Smooth muscle cell of the brain vasculature (primary cell): ENCODE measurements at regions not wholly inside any gene's neighbourhood (a gene's known extent, or its start where the extent isn't known, plus 50 kb on each side); places are given as distances from the start of the nearest gene placed in this dataset.
"Not testable (repeated sequence)": the region's sequence is repeated elsewhere in the genome, so short reads cannot be mapped to it uniquely, and the experiment has no call there.

Experiments
- DNase-seq: peaks from one replicate; pipeline ENCODE4 v3.0.0-alpha.2; 2012; ENCODE audit warnings: low read depth, low spot score

DNA sequence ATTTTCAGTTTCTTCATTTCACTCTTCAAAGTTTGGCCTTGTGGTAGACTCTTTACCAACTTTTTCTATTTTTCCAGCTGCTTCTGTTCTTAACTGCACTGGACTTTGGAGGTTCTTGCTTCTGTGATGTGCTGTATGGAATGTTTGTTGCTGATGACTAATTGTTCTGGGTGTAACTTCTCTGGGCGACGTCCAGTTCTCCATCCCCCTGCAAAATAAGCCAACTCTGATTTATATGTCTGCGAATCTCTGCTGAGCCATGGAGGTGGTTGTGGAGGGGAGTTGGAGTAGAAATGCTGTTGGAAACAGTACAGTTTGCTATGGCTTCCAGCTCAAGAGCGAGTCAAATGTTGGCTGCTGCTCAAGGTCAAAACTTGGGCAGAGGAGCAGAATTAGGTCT lies 113.9 kb upstream of the DYRK2 start:
- peak; percentile 17 for DNase-seq

DNA sequence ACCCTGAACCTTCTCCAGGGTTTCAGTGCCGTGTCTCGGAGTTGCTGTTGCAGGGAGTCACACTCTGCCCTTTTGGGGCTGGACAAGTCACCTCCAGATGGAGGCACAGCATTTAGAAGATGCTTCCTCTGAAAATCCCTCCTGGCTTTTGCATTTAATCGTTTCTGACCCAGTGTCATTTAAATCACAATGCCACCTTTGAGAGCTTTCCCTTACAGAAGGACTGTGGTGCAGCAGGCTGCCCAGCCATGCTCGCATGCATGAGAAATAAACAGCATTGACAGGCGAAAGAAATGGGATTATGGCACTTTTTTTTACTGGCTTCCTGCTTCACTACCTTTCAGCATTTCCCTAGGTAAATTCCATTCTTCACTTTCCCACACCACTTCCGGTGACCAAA lies 113.4 kb upstream of the DYRK2 start:
- no peak for DNase-seq

DNA sequence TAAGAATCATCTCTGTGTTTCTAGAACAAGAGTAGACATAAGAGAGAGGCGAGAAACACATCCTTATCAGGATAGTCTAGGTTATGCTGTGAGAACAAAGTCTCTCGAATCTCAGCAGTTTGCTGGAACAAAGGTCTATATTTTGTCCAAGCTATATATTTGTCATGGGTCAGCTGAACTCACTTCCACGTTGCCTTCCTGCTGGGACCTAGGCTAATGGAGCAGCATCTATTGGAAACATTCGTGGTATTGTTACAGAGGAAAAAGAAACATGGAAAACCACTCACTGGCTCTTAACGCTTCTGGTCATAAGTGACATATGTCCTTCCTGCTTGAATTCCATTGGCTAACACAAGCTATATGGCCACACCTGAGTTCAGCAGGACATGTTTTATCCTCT lies 112.6 kb upstream of the DYRK2 start:
- no peak for DNase-seq

DNA sequence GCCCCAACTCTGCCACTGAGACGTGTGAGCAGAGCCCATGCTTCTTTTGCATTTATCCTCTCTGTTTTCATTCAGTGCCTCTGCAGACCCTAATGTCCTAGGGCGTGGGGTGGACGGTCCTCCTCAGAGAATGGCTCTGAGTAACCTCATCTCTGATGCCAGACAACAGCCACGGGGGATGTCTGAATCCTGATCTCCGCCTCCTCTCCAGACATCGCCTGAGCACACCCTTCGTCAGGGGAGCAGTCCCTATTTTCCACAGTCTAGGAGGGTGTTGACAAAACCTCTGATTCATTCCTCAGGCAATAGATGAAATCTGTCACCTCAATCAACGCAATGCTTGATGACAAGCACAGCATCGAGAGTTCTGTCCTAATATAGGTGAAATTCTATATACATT lies 109.2 kb upstream of the DYRK2 start:
- DNase-seq, result no peak

DNA sequence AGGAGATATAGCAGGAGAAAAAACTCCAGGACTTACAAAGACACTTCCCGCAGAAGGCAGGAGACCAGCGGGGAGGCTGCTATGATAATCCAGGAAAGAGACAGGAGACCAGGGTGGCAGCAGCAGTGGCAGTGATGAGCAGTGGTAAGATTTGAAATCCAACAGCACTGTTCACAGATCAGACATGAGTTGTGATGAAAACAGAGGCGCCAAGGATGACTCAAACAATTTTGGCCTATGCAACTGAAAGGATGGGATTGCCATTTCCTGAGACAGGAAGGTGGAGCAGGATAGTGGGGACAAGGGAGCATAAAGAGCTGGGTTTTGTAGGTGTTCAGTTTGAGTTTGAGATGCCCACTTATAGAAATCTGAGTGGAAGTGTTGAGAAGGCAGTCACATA lies 108.6 kb upstream of the DYRK2 start:
- no peak for DNase-seq

DNA sequence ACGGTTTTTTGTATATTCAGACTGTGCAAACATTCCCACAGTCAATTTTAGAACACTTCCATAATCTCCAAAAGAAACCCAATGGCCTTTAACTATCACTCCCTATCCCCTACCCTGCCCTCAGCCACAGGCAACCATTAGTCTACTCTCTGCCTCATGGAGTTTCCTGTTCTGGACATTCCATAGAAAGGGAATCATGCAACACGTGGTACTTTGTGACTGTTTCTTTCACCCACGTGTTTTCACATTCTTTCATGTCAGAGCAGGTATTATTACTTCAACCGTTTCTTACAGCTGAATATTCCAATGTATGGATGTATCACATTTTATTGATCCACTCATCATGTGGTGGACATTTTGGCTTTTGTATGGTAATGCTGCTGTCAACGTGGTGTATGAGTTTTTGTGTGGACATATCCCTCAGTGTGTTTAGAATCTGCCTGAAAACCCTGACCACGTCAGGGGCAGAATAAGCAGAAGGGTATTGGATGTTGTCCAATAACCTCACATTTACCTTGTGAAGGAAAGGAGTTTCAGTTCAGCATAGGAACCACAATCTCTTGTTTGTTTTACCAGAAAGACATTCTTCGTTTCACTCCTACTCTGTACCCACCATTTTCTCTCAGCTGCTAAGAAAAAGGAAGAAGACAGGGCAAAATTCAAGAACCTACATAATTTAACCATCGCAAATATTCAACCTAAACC lies 107.5 kb upstream of the DYRK2 start:
- no peak for DNase-seq

DNA sequence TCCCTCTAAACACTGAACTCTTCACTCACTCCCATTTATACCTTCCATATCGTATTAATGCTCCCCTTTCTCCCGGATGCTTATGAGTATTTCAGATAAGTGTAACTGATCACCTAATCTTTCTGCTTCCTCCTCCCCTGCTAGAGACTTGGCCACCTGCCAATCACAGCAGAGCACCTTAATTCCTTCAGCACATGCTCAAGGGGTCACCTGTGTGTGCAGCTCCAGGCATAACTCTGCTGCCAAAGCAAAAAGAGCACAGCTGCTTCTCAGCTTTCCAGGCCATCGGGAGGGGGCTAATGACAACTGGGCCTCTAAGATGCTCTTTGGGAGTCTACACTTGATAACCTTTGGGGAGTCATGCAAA lies 106.9 kb upstream of the DYRK2 start:
- no peak for DNase-seq

DNA sequence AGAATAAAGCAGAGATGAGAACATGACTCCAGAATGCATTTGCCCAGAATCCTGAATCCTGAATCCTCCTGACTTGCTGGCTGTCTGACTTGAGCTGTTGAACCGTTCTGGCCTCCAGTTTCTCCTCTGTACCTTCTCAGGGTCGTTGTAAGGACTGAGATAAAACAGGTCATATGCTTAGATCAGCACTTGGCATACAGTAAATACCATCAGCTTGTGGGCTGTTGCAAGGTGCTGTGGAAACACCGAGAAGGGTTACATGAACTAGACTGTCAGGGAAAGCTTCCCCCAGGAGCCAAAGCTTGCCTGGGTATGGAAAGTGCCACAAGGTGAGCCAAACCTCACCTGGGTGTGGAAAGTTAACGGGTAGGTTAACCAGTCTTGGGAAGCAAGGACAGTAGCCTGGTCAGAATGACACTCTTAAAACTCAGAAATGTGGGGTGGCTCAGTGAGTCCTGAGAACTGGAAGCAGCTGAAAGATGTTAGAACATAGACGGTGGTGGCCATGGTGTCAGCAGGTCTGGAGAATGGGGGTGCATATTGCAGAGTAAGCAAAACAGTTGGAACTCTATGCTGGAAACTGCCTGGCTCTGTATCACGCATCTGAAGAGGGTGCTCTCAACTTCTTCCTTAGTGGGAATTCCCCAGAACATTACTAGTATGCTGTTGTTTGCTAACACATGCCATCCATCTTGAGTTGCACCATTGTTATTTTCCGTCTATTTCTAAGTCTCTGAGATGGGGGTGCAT lies 105.3 kb upstream of the DYRK2 start:
- no peak for DNase-seq

DNA sequence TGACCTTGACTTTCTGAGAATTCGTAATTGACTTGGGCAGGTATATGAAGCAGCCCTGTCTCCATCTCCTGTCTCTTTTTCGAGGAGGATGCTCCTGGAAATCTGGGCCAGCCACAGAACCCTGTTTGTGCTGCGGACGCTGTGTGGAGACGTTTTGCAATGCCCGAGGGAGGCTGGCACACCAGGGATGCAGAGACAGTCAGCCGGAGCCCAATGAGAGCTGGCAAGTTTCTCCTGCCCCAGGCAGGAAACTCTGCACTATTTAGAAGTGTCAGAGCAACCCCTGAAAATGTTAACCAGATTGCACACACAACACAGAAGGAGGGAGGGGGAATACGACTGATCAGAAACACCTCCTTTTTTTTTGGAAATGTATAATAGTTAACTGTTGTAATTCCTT lies 103.2 kb upstream of the DYRK2 start:
- no peak for DNase-seq

DNA sequence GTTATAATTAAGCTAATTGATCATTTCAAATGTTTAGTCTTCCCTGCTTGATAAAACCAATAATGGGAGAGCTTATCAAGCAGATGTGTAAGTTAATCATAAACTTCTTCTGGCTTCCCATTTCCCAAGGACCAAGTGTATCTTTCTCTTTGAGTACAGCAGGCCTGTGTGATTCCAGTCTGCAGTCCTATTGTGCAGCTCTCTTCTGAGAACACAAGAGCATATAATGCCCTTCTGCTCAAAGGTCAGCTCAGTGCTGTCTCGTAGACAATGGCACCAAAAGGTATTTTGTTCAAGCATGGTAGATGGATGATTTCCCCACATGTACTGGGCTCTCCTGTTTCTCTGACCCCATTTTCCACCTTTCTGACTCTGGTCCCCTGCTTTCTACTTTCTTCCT lies 101.8 kb upstream of the DYRK2 start:
- no peak for DNase-seq

DNA sequence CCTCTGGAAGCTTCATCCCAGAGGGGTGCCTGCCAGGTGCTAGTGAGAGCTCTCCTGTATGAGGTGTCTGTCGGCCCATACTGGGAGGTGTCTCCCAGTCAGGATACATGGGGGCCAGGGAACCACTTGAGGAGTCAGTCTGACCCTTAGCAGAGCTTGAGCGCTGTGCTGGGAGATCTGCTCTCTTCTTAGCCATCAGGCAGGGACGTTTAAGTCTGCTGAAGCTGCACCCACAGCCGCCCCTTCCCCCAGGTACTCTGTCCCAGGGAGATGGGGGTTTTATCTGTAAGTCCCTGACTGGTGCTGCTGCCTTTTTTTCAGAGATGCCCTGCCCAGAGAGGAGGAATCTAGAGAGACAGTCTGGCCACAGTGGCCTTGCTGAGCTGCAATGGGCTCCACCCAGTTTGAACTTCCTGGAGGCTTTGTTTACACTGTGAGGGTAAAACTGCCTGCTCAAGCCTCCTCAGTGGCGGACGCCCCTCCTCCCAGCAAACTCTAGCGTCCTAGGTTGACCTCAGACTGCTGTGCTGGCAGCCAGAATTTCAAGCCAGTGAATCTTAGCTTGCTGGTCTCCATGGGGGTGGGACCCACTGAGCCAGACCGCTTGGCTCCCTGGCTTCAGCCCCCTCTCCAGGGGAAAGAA lies 93.3 kb upstream of the DYRK2 start:
- DNase-seq, result not testable (repeated sequence)

DNA sequence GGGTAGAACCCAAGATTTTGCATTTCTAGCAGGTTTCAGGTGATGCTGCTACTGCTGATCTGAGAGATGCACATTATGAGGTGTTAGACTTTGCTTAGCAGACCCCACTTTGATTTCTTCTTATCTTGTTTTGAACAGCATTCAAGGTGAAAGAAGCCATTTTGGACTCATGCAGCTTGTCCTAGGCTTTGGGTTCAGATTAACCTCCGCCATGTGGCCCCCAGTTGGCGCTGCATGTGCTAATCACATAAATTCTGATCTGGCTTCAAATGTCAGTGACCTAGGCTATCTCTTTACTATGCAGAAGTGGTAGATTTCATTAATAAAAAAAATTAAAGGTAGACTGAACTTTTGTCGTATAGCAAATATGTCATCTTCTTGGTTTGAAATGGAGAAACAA lies 89.8 kb upstream of the DYRK2 start:
- no peak for DNase-seq

DNA sequence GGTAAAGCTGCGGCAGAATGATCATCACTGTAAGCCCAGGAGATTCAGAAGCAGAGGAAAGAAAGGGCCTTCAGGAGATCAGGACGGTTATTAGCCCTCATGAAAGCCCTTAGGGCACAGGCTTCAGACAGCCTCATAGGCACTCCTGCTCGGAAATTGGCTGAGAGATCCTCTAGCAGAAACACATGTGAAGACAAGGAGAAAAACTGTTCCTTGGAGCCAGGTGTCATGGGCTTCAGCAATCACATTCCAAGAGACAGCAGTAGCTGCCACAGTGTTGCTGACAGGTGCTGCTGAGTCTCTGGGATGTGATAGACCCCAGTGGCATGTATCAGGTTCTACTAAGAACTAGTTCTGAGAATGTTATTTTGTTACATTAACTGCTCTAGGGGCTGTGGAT lies 88.8 kb upstream of the DYRK2 start:
- no peak for DNase-seq

DNA sequence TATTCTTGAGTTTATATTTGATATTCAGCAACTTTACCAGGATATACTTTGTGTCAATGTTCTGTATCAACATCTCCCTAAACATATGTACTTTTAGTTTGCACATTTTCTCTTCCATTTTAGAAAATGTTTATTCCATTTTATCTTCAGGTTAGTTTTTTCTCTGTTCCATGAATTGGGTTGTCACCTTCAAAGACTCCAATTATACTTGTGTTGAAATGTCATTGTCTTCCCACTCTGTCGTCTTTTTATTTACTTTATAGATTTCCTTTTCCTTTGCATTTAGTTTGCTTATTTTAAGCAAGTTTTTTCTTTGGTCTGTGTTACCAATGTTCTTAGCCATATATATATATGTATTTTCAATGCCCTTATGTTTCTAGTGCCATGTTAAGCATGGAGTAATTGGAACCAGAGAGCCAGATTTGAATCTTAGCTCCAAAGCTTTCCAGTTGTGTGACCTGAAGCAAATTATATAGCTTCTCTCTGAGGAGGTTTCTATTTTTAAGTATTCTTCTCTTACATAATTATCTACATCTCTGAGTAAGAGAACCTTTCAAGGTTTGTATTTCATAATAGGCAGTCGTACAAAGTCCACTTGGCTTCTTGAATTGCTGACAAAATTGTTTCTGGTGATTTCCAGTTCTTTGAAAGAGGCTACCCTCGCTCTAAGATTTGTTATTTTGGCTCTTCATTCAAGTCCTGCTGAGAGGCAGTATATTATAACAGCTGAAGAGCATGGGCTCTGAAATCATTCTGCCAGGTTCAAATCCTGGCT lies 85.8 kb upstream of the DYRK2 start:
- no peak for DNase-seq

DNA sequence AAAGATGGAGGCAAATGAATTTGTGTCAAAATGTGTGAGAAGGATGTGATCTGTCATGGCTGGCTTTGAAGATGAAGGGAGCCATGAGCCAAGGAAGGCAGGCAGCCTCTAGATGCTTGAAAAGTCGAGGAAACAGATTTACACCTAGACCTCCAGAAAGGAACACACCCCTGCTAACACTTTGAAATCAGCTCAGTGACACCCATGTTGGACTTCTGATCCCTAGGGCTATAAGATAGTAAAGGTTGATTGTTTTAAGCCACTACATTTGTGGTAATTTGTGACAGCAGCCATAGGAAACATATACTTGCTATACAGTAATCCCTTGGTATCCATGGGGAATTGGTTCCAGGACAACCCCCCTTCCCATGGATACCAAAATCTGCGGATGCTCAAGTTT lies 80.5 kb upstream of the DYRK2 start:
- no peak for DNase-seq

DNA sequence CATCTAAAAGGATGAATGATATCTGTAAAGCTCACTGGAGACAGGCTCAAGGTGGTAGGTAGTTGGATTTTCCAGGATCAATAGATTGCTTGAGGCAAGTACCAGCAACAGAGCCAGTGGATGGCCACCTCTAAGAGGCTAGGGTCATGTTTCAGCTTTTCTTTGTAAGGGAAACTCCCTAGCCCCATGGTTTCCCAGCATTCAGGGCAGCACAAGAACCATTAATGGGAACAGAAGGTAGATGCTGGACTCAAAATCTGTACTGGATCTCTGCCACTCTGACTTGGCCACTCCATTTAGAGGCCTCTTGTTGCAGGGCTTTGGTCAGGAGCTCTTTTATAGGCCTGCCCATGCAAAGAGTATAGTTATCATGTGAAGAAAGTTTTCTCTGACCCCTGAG lies 76.1 kb upstream of the DYRK2 start:
- no peak for DNase-seq

DNA sequence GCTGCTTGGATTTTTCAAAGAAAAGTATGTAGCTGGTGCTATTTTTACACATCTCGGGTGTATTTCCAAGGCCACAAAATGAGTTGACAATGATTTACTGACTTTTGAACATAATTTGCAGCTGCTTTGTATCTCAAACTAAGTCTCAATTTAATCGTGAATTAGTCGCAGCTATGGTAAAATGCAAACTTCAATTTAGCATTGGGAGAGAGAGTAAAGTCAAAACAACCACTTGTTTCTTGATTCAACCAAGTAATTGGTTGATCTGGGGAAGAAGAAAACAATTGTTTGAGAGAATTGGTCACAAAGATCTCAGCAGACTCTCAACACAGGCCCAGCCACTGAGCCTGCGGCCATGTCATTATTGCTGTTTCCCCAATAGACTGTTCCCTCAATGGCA lies 75.0 kb upstream of the DYRK2 start:
- no peak for DNase-seq

DNA sequence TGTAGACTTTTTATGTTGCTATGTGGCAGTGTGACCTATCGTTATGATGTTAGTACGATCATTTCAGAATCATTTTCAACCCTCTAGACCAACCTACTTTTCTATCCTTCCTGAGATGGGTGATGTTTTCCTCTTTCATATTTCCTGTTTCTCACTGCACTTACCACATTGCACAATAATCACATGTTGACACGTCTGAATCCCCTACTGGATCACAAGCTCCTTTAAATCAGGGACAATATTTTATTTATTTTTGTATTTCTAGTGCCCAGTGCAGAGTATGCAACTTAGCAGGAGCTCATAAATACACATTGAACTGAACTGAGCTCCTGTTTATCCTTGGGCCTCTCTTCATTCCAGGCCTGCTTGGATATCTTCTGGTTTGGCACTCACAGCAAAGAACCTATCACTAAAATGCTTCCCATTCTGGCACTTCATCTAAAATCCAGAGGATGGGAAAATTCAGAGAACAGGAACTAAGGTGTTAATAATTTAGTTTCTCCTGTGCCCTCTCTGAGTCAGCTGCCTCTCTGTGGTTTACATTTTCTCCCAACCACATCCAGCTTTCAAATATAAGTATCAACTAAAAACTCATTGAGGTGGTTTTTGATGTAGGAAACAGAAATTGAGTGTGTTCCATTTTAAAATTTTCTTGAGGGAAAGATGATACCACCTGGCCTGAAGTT lies 69.4 kb upstream of the DYRK2 start:
- no peak for DNase-seq

DNA sequence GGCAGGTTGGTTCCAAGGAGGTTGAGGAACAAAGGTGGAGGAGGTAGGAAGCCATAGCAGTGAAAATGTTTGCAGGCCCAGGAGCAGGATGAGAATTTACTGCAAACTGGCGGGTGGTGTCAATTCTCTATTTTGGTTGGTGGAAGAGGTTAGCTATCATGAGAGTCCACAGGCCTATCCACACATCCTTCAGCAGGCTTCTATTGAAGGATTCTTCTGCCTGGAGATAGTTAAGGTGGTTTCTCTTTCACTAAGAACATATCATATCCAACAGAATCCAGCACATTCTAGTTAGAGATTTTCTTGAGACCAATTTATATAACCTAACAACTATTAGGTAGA lies 68.9 kb upstream of the DYRK2 start:
- DNase-seq, result no peak

DNA sequence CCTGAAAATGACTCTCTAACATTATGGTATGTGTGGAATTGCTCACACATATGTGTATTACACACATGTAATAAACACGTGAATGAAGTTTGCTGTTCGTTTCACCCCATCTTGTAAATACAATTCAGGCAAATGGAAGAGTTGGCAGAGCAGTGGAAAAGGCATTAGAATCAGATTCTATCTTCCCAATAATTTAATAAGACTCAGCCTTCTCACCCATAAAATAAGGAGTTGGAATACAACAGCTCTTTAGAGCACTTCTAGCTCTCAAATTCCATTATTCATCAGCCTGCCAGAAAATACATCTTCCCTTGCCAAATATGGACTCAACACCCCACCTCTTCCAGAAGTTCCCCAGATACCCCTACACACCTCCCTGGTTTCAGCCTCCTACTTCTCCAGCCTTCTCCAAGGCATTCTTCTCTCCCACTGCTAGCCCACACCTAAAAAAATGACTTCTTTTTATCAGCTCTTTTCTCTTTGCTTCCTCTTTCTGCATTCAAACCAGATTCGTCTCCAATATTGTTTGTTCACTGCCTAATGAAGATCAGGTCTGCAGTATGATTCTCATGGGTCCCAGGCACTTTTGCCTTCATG lies 66.2 kb upstream of the DYRK2 start:
- DNase-seq, result no peak

DNA sequence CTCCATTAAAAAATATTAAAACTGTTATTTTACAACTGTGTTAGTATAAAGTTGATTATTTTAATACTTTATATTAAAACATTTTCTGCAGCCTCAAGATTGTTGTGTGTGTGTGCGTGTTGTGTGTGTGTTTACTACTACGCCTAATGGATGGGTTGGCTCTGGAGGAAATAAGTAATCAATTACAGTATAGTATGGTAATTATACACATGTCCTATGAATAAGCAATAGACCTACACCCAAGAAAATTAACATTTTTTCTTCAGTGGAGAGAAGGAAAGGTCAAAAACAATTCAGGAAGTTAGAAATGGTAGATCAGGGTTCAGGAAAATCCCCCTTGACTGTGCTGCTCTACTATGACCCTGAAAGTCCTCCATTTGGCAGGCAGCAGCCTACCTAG lies 65.7 kb upstream of the DYRK2 start:
- no peak for DNase-seq

DNA sequence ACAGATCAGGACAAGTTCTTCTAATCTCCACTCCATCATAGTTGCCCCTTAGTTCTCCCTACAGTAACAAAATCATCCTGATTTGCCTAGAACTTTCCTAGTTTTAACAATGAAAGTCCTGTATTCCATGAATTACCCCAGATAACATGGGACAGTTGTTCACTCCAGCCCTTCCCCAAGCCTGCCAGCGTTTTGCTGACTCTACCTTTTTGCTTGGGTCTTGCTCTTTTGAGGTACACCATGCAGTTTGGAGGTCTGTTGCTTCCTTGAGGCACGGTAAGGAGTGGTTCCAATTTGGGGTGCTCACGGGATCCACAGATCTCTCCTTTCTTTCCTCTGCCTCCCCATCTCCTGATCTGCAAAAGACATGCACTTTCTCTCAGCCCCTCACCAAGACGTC lies 61.6 kb upstream of the DYRK2 start:
- no peak for DNase-seq
